ENCODE measurements at regions not wholly inside any gene's neighbourhood (a gene's known extent, or its start where the extent isn't known, plus 50 kb on each side); places are given as distances from the start of the nearest gene placed in this dataset.

DNA sequence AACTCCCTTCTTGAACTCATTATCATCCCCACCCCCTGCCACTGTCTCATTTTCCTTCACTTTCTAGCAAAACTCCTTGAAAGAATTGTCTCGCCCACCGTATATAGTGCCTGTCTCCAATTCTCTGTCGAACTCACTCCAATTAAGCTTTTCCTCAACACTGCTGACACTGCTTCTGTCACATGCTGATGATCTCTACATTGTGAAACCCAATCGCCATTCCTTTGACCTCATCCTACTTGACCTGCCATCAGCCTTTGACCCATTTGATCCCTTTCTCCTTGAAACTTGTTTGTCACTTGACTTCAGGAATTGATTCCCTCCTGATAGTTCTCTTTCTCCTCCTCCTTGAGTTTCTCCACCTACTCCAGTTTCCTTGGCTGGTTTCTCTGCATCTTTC is 54.8 kb downstream of the CCDC71L start:
- whole genome bisulfite sequencing, 4 donors, result 91 to 93% (median 93%) methylated on average over 4 of the region's 4 CpGs
- Histone ChIP-seq H3K27me3 (no peaks in the 10 kb centered on the region), H3K27ac (no peak overlapping the region), H3K4me3 (no peak overlapping the region), H3K4me1 (no peaks in the 10 kb centered on the region), H3K36me3 (no peaks in the 10 kb centered on the region), H3K9me3 (no peaks in the 10 kb centered on the region)
- TF ChIP-seq POLR2A (IDR thresholded peaks at IDR 0.05), result no peak
- no peak for TF ChIP-seq CTCF (IDR thresholded peaks at IDR 0.05)
- DNase-seq, result no peak
- intact Hi-C loops (cut with DNase I), result no loop called here
- no peak for ATAC-seq

- Histone ChIP-seq H3K9me3 (no peaks in the 10 kb centered on the region), H3K27ac (no peak overlapping the region), H3K4me3 (no peak overlapping the region), H3K27me3 (no peaks in the 10 kb centered on the region), H3K36me3 (no peaks in the 10 kb centered on the region), H3K4me1 (no peaks in the 10 kb centered on the region)
- DNase-seq, result no peak
- no peak for ATAC-seq
- WGBS, 4 donors, result 93 to 97% (median 96%) methylated on average over 3 of the region's 3 CpGs
- TF ChIP-seq POLR2A (IDR thresholded peaks at IDR 0.05) (no peak), CTCF (IDR thresholded peaks at IDR 0.05) (no peak)
- intact Hi-C loops (cut with DNase I), result loop anchor here in 1 of 10 donors (5.0 kb wide), 1 partner anchor 57 kb away; the partner anchor contains the start of gene CCDC71L
These were observed 56.0 kb downstream of the CCDC71L start for GRCh38 chr7:106604971-106605370.

- no peak for DNase-seq
- Histone ChIP-seq H3K27ac (no peak overlapping the region), H3K9me3 (no peaks in the 10 kb centered on the region), H3K4me1 (no peaks in the 10 kb centered on the region), H3K36me3 (no peaks in the 10 kb centered on the region), H3K27me3 (no peaks in the 10 kb centered on the region), H3K4me3 (no peak overlapping the region)
- ATAC-seq, result no peak
- TF ChIP-seq POLR2A (IDR thresholded peaks at IDR 0.05), result no peak
- no peak for TF ChIP-seq CTCF (IDR thresholded peaks at IDR 0.05)
- intact Hi-C loops (cut with DNase I), result loop anchor here in 1 of 10 donors (5.0 kb wide), 1 partner anchor 58 kb away; the partner anchor contains the start of gene CCDC71L
- 56 to 85% (median 78%) methylated on average over 1 of the region's 1 CpG for WGBS, 4 donors
These were observed 56.5 kb downstream of the CCDC71L start for GRCh38 chr7:106604303-106604924.

DNA sequence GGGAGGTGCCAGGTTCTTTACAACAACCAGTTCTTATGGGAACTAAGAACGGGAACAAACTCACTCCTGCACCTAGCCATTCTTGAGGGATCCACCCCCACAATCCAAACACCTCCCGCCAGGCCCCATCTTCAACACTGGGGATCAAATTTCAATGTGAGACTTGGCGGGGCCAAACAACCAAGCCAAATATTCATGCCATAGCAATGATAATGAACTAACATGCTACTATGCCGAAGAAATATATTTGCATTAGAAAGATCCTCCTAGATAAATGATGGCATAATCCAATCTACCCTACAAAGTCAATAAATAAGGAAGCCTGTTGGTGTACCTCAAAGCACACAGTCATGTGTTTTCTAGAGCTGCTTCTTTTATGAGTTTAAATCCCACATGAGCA is 57.6 kb downstream of the CCDC71L start:
- ATAC-seq (no peak), DNase-seq (no peak)
- no peak for TF ChIP-seq CTCF (IDR thresholded peaks at IDR 0.05)
- TF ChIP-seq POLR2A (IDR thresholded peaks at IDR 0.05), result no peak
- Histone ChIP-seq H3K4me3 (no peak overlapping the region), H3K27ac (no peak overlapping the region), H3K4me1 (peaks cover 0 to 9% (median 0%) of the 10 kb centered on the region in 12 donors), H3K36me3 (no peaks in the 10 kb centered on the region), H3K9me3 (no peaks in the 10 kb centered on the region), H3K27me3 (no peaks in the 10 kb centered on the region)
- intact Hi-C loops (cut with DNase I), result loop anchor here in 1 of 10 donors (5.0 kb wide), 1 partner anchor 59 kb away; the partner anchor contains the start of gene CCDC71L
- 84 to 94% (median 92%) methylated on average over 4 of the region's 4 CpGs for WGBS, 4 donors
